ENCODE measurements at regions not wholly inside any gene's neighbourhood (a gene's known extent, or its start where the extent isn't known, plus 50 kb on each side); places are given as distances from the start of the nearest gene placed in this dataset.
"Not testable (repeated sequence)": the region's sequence is repeated elsewhere in the genome, so short reads cannot be mapped to it uniquely, and the experiment has no call there.

- H3K4me3 Mint-ChIP-seq; ATAC-seq (ENCODE audit: low read depth); H3K4me1 Mint-ChIP-seq; DNase-seq (ENCODE audit: low spot score in 2 of 2); H3K27ac Mint-ChIP-seq; H3K36me3 Mint-ChIP-seq; H3K9me3 Mint-ChIP-seq; H3K27me3 Mint-ChIP-seq: not testable (repeated sequence)
Observed at GRCh38 chr5:104037136-104037535, 474.5 kb upstream of the NUDT12 start.

GRCh38 chr5:104033186-104033585, 470.6 kb upstream of the NUDT12 start:
- DNase-seq (ENCODE audit: low spot score in 2 of 2); ATAC-seq (ENCODE audit: low read depth); H3K9me3 Mint-ChIP-seq; H3K36me3 Mint-ChIP-seq; H3K4me1 Mint-ChIP-seq; H3K27ac Mint-ChIP-seq; H3K4me3 Mint-ChIP-seq; H3K27me3 Mint-ChIP-seq: not testable (repeated sequence)

GRCh38 chr5:104024538-104024937, 461.9 kb upstream of the NUDT12 start:
- H3K27ac Mint-ChIP-seq, result no peak overlapping the region
- H3K9me3 Mint-ChIP-seq, result peaks cover 5% of the 10 kb centered on the region
- no peak for ATAC-seq (ENCODE audit: low read depth)
- no peaks in the 10 kb centered on the region for H3K27me3 Mint-ChIP-seq
- H3K4me1 Mint-ChIP-seq, result no peaks in the 10 kb centered on the region
- DNase-seq (ENCODE audit: low spot score in 2 of 2), result no peak
- H3K36me3 Mint-ChIP-seq, result no peaks in the 10 kb centered on the region
- H3K4me3 Mint-ChIP-seq, result no peak overlapping the region

GRCh38 chr5:104023739-104024138, 461.1 kb upstream of the NUDT12 start:
- ATAC-seq (ENCODE audit: low read depth) (no peak), DNase-seq (ENCODE audit: low spot score in 2 of 2) (no peak)
- Mint-ChIP-seq H3K36me3 (no peaks in the 10 kb centered on the region), H3K9me3 (peaks cover 9% of the 10 kb centered on the region), H3K4me1 (no peaks in the 10 kb centered on the region), H3K27ac (no peak overlapping the region), H3K27me3 (no peaks in the 10 kb centered on the region), H3K4me3 (no peak overlapping the region)

- Mint-ChIP-seq H3K4me1 (no peaks in the 10 kb centered on the region), H3K36me3 (peaks cover 2% of the 10 kb centered on the region), H3K27me3 (no peaks in the 10 kb centered on the region), H3K9me3 (peaks cover 13% of the 10 kb centered on the region), H3K27ac (no peak overlapping the region), H3K4me3 (no peak overlapping the region)
- no peak for ATAC-seq (ENCODE audit: low read depth)
- DNase-seq (ENCODE audit: low spot score in 2 of 2), result no peak
Observed at GRCh38 chr5:104019956-104020355, 457.4 kb upstream of the NUDT12 start.

- Mint-ChIP-seq H3K27ac (no peak overlapping the region), H3K4me1 (no peaks in the 10 kb centered on the region), H3K4me3 (no peak overlapping the region), H3K9me3 (peaks cover 12% of the 10 kb centered on the region), H3K36me3 (peaks cover 2% of the 10 kb centered on the region), H3K27me3 (no peaks in the 10 kb centered on the region)
- no peak for ATAC-seq (ENCODE audit: low read depth)
- no peak for DNase-seq (ENCODE audit: low spot score in 2 of 2)
Observed at GRCh38 chr5:104018299-104018698, 455.7 kb upstream of the NUDT12 start.

GRCh38 chr5:104016646-104017045, 454.1 kb upstream of the NUDT12 start:
- H3K36me3 Mint-ChIP-seq, result peaks cover 2% of the 10 kb centered on the region
- no peak overlapping the region for H3K27ac Mint-ChIP-seq
- no peaks in the 10 kb centered on the region for H3K4me1 Mint-ChIP-seq
- peaks cover 12% of the 10 kb centered on the region for H3K9me3 Mint-ChIP-seq
- H3K4me3 Mint-ChIP-seq, result no peak overlapping the region
- ATAC-seq (ENCODE audit: low read depth) (no peak), DNase-seq (ENCODE audit: low spot score in 2 of 2) (no peak)
- no peaks in the 10 kb centered on the region for H3K27me3 Mint-ChIP-seq

- Mint-ChIP-seq H3K9me3 (peaks cover 12% of the 10 kb centered on the region), H3K4me1 (no peaks in the 10 kb centered on the region), H3K36me3 (peaks cover 2% of the 10 kb centered on the region), H3K27ac (no peak overlapping the region), H3K27me3 (no peaks in the 10 kb centered on the region), H3K4me3 (no peak overlapping the region)
- ATAC-seq (ENCODE audit: low read depth) (no peak), DNase-seq (ENCODE audit: low spot score in 2 of 2) (no peak)
Observed at GRCh38 chr5:104015765-104016164, 453.2 kb upstream of the NUDT12 start.

- not testable (repeated sequence) for H3K27ac Mint-ChIP-seq; ATAC-seq (ENCODE audit: low read depth); H3K4me1 Mint-ChIP-seq; H3K36me3 Mint-ChIP-seq; H3K4me3 Mint-ChIP-seq; DNase-seq (ENCODE audit: low spot score in 2 of 2); H3K27me3 Mint-ChIP-seq; H3K9me3 Mint-ChIP-seq
Observed at GRCh38 chr5:104002783-104003182, 440.2 kb upstream of the NUDT12 start.

- DNase-seq (ENCODE audit: low spot score in 2 of 2), result no peak
- Mint-ChIP-seq H3K27me3 (no peaks in the 10 kb centered on the region), H3K27ac (no peak overlapping the region), H3K4me3 (no peak overlapping the region), H3K9me3 (no peaks in the 10 kb centered on the region), H3K36me3 (no peaks in the 10 kb centered on the region), H3K4me1 (no peaks in the 10 kb centered on the region)
- no peak for ATAC-seq (ENCODE audit: low read depth)
Observed at GRCh38 chr5:104001136-104001535, 438.5 kb upstream of the NUDT12 start.

GRCh38 chr5:103993031-103993430, 430.4 kb upstream of the NUDT12 start:
- H3K27ac Mint-ChIP-seq, result no peak overlapping the region
- DNase-seq (ENCODE audit: low spot score in 2 of 2) (no peak), ATAC-seq (ENCODE audit: low read depth) (no peak)
- H3K27me3 Mint-ChIP-seq, result no peaks in the 10 kb centered on the region
- no peaks in the 10 kb centered on the region for H3K36me3 Mint-ChIP-seq
- peaks cover 3% of the 10 kb centered on the region for H3K9me3 Mint-ChIP-seq
- no peak overlapping the region for H3K4me3 Mint-ChIP-seq
- no peaks in the 10 kb centered on the region for H3K4me1 Mint-ChIP-seq

GRCh38 chr5:103990064-103990463, 427.5 kb upstream of the NUDT12 start:
- Mint-ChIP-seq H3K4me1 (no peaks in the 10 kb centered on the region), H3K4me3 (no peak overlapping the region), H3K36me3 (no peaks in the 10 kb centered on the region), H3K27ac (no peak overlapping the region), H3K27me3 (no peaks in the 10 kb centered on the region), H3K9me3 (peaks cover 6% of the 10 kb centered on the region)
- DNase-seq (ENCODE audit: low spot score in 2 of 2) (no peak), ATAC-seq (ENCODE audit: low read depth) (no peak)

GRCh38 chr5:103981592-103981991, 419.0 kb upstream of the NUDT12 start:
- Mint-ChIP-seq H3K27me3 (no peaks in the 10 kb centered on the region), H3K9me3 (peaks cover 8% of the 10 kb centered on the region), H3K4me1 (no peaks in the 10 kb centered on the region), H3K4me3 (no peak overlapping the region), H3K27ac (no peak overlapping the region), H3K36me3 (no peaks in the 10 kb centered on the region)
- no peak for DNase-seq (ENCODE audit: low spot score in 2 of 2)
- no peak for ATAC-seq (ENCODE audit: low read depth)

- ATAC-seq (ENCODE audit: low read depth), result no peak
- H3K9me3 Mint-ChIP-seq, result peaks cover 11% of the 10 kb centered on the region
Observed at GRCh38 chr5:103973669-103974068, 411.1 kb upstream of the NUDT12 start.

GRCh38 chr5:103966295-103966694, 403.7 kb upstream of the NUDT12 start:
- not testable (repeated sequence) for H3K4me1 Mint-ChIP-seq; H3K27me3 Mint-ChIP-seq; H3K4me3 Mint-ChIP-seq; ATAC-seq (ENCODE audit: low read depth); H3K36me3 Mint-ChIP-seq; H3K27ac Mint-ChIP-seq; DNase-seq (ENCODE audit: low spot score in 2 of 2)
- peaks cover 13% of the 10 kb centered on the region for H3K9me3 Mint-ChIP-seq

More at GRCh38 chr5:103973669-103974068, 411.1 kb upstream of the NUDT12 start:
- no peaks in the 10 kb centered on the region for H3K4me1 Mint-ChIP-seq
- no peak for DNase-seq (ENCODE audit: low spot score in 2 of 2)
- H3K4me3 Mint-ChIP-seq, result no peak overlapping the region
- no peak overlapping the region for H3K27ac Mint-ChIP-seq
- H3K36me3 Mint-ChIP-seq, result no peaks in the 10 kb centered on the region
- no peaks in the 10 kb centered on the region for H3K27me3 Mint-ChIP-seq
